Muscle layer of colon (tissue), 2 donors: ENCODE measurements at regions not wholly inside any gene's neighbourhood (a gene's known extent, or its start where the extent isn't known, plus 50 kb on each side); places are given as distances from the start of the nearest gene placed in this dataset.
"Not testable (repeated sequence)": the region's sequence is repeated elsewhere in the genome, so short reads cannot be mapped to it uniquely, and the experiment has no call there.

ENCODE experiments used
- H3K27ac ChIP-seq: one replicate; pipeline ENCODE4 v1.7.0; 2013; ENCODE audit warnings: low read depth, mild to moderate bottlenecking, low read length, moderate library complexity
- H3K27me3 ChIP-seq, 2 donors: one replicate each; pipeline ENCODE4 v1.7.0; 2013; ENCODE audit warnings: low read length in 2 of 2, mild to moderate bottlenecking in 2 of 2; ENCODE audit not compliant: insufficient read depth in 2 of 2, control insufficient read depth in 1 of 2
- H3K36me3 ChIP-seq: one replicate; pipeline ENCODE4 v1.7.0; 2013; ENCODE audit warnings: mild to moderate bottlenecking, low read length; ENCODE audit not compliant: insufficient read depth
- H3K4me1 ChIP-seq: one replicate; pipeline ENCODE4 v1.7.0; 2013; ENCODE audit warnings: mild to moderate bottlenecking, low read length; ENCODE audit not compliant: insufficient read depth
- H3K4me3 ChIP-seq, 2 donors: one replicate each; pipeline ENCODE4 v1.7.0; 2013; ENCODE audit warnings: low read length in 2 of 2, low read depth in 1 of 2, mild to moderate bottlenecking in 1 of 2, moderate library complexity in 1 of 2
- H3K9ac ChIP-seq: one replicate; pipeline ENCODE4 v1.7.0; 2013; ENCODE audit warnings: low read length
- H3K9me3 ChIP-seq: one replicate; pipeline ENCODE4 v1.7.0; 2013; ENCODE audit warnings: mild to moderate bottlenecking, low read length
- donor health status: abdominal sarcoma.
- donor health status: Adenocarcinoma of cecum.

GRCh38 chr2:83908750-83909149 lies 550.3 kb downstream of the SUCLG1 start:
- Histone ChIP-seq H3K4me1 (no peaks in the 10 kb centered on the region), H3K27me3 (no peaks in the 10 kb centered on the region), H3K4me3 (no peak overlapping the region), H3K9me3 (no peaks in the 10 kb centered on the region), H3K36me3 (no peaks in the 10 kb centered on the region), H3K27ac (no peak overlapping the region), H3K9ac (no peak overlapping the region)

- no peaks in the 10 kb centered on the region for H3K4me1 ChIP-seq
- H3K9me3 ChIP-seq: no peaks in the 10 kb centered on the region
- no peaks in the 10 kb centered on the region for H3K27me3 ChIP-seq
- no peak overlapping the region for H3K9ac ChIP-seq
- H3K27ac ChIP-seq: no peak overlapping the region
- no peaks in the 10 kb centered on the region for H3K36me3 ChIP-seq
- H3K4me3 ChIP-seq: no peak overlapping the region
Measured at GRCh38 chr2:83901317-83901716, 557.8 kb downstream of the SUCLG1 start.

- Histone ChIP-seq H3K36me3 (no peaks in the 10 kb centered on the region), H3K4me1 (no peaks in the 10 kb centered on the region), H3K27me3 (no peaks in the 10 kb centered on the region), H3K27ac (no peak overlapping the region), H3K9ac (no peak overlapping the region), H3K9me3 (no peaks in the 10 kb centered on the region), H3K4me3 (no peak overlapping the region)
Measured at GRCh38 chr2:83900862-83901261, 558.2 kb downstream of the SUCLG1 start.

- Histone ChIP-seq H3K36me3 (no peaks in the 10 kb centered on the region), H3K27ac (no peak overlapping the region), H3K27me3 (no peaks in the 10 kb centered on the region), H3K4me1 (no peaks in the 10 kb centered on the region), H3K9ac (no peak overlapping the region), H3K9me3 (no peaks in the 10 kb centered on the region), H3K4me3 (no peak overlapping the region)
Measured at GRCh38 chr2:83899271-83899670, 559.8 kb downstream of the SUCLG1 start.

GRCh38 chr2:83894976-83895375 lies 564.1 kb downstream of the SUCLG1 start:
- no peaks in the 10 kb centered on the region for H3K4me1 ChIP-seq
- H3K36me3 ChIP-seq: no peaks in the 10 kb centered on the region
- H3K9ac ChIP-seq: no peak overlapping the region
- H3K27ac ChIP-seq: no peak overlapping the region
- H3K9me3 ChIP-seq: no peaks in the 10 kb centered on the region
- H3K27me3 ChIP-seq: no peaks in the 10 kb centered on the region
- H3K4me3 ChIP-seq: no peak overlapping the region

GRCh38 chr2:83887757-83888156 lies 571.3 kb downstream of the SUCLG1 start:
- no peaks in the 10 kb centered on the region for H3K27me3 ChIP-seq
- no peak overlapping the region for H3K9ac ChIP-seq
- H3K36me3 ChIP-seq: no peaks in the 10 kb centered on the region
- no peak overlapping the region for H3K27ac ChIP-seq
- no peaks in the 10 kb centered on the region for H3K9me3 ChIP-seq
- no peak overlapping the region for H3K4me3 ChIP-seq
- H3K4me1 ChIP-seq: no peaks in the 10 kb centered on the region

GRCh38 chr2:83879127-83879526 lies 580.0 kb downstream of the SUCLG1 start:
- H3K27ac ChIP-seq: no peak overlapping the region
- no peaks in the 10 kb centered on the region for H3K9me3 ChIP-seq
- no peaks in the 10 kb centered on the region for H3K27me3 ChIP-seq
- no peaks in the 10 kb centered on the region for H3K36me3 ChIP-seq
- H3K4me3 ChIP-seq: no peak overlapping the region
- no peak overlapping the region for H3K9ac ChIP-seq
- H3K4me1 ChIP-seq: no peaks in the 10 kb centered on the region

- not testable (repeated sequence) for H3K4me1 ChIP-seq, H3K36me3 ChIP-seq, H3K27me3 ChIP-seq, H3K4me3 ChIP-seq, H3K9ac ChIP-seq, H3K27ac ChIP-seq, H3K9me3 ChIP-seq
Measured at GRCh38 chr2:83877261-83877660, 581.8 kb downstream of the SUCLG1 start.

- H3K9ac ChIP-seq: no peak overlapping the region
- H3K36me3 ChIP-seq: no peaks in the 10 kb centered on the region
- no peak overlapping the region for H3K27ac ChIP-seq
- no peak overlapping the region for H3K4me3 ChIP-seq
- no peaks in the 10 kb centered on the region for H3K4me1 ChIP-seq
- H3K27me3 ChIP-seq: no peaks in the 10 kb centered on the region
- no peaks in the 10 kb centered on the region for H3K9me3 ChIP-seq
Measured at GRCh38 chr2:83874712-83875430, 584.2 kb downstream of the SUCLG1 start.

GRCh38 chr2:83874066-83874465 lies 585.0 kb downstream of the SUCLG1 start:
- Histone ChIP-seq H3K9me3 (no peaks in the 10 kb centered on the region), H3K9ac (no peak overlapping the region), H3K4me1 (no peaks in the 10 kb centered on the region)

GRCh38 chr2:83873110-83873509 lies 586.0 kb downstream of the SUCLG1 start:
- H3K4me1 ChIP-seq: no peaks in the 10 kb centered on the region
- H3K27ac ChIP-seq: no peak overlapping the region
- H3K27me3 ChIP-seq: no peaks in the 10 kb centered on the region
- H3K9ac ChIP-seq: no peak overlapping the region
- no peaks in the 10 kb centered on the region for H3K36me3 ChIP-seq
- no peaks in the 10 kb centered on the region for H3K9me3 ChIP-seq
- H3K4me3 ChIP-seq: no peak overlapping the region

More at GRCh38 chr2:83874066-83874465, 585.0 kb downstream of the SUCLG1 start:
- Histone ChIP-seq H3K4me3 (no peak overlapping the region), H3K27ac (no peak overlapping the region), H3K27me3 (no peaks in the 10 kb centered on the region), H3K36me3 (no peaks in the 10 kb centered on the region)

- Histone ChIP-seq H3K9me3 (no peaks in the 10 kb centered on the region), H3K9ac (no peak overlapping the region), H3K36me3 (no peaks in the 10 kb centered on the region), H3K4me1 (no peaks in the 10 kb centered on the region), H3K4me3 (no peak overlapping the region), H3K27me3 (no peaks in the 10 kb centered on the region), H3K27ac (no peak overlapping the region)
Measured at GRCh38 chr2:83866211-83866610, 592.9 kb downstream of the SUCLG1 start.
